Endodermal cell (in vitro differentiated cells): ENCODE measurements at regions not wholly inside any gene's neighbourhood (a gene's known extent, or its start where the extent isn't known, plus 50 kb on each side); places are given as distances from the start of the nearest gene placed in this dataset.

Experiments used
- DNase-seq: peaks from one replicate; pipeline ENCODE4 v3.0.0-alpha.2; 2017
- H3K27ac ChIP-seq: 2 replicates; pipeline ENCODE4 v1.5.1; 2013; ENCODE audit warnings: mild to moderate bottlenecking, low read depth, low read length, moderate library complexity
- H3K27me3 ChIP-seq: 2 replicates; pipeline ENCODE4 v1.6.1; 2013; ENCODE audit warnings: mild to moderate bottlenecking, low read length, moderate library complexity; ENCODE audit not compliant: insufficient read depth, control insufficient read depth, poor library complexity, severe bottlenecking
- H3K36me3 ChIP-seq: 2 replicates; pipeline ENCODE4 v1.7.0; 2013; ENCODE audit warnings: mild to moderate bottlenecking, low read length, moderate library complexity; ENCODE audit not compliant: control insufficient read depth, insufficient read depth
- H3K4me1 ChIP-seq: one replicate; pipeline ENCODE4 v1.7.0; 2013; ENCODE audit warnings: low read length; ENCODE audit not compliant: control insufficient read depth, insufficient read depth
- H3K4me3 ChIP-seq: 2 replicates; pipeline ENCODE4 v1.5.1; 2013; ENCODE audit warnings: mild to moderate bottlenecking, low read length, moderate library complexity
- H3K9ac ChIP-seq: 2 replicates; pipeline ENCODE4 v1.6.1; 2013; ENCODE audit warnings: mild to moderate bottlenecking, low read length, moderate library complexity; ENCODE audit not compliant: poor library complexity, severe bottlenecking; ENCODE audit errors: extremely low read depth
- H3K9me3 ChIP-seq: 2 replicates; pipeline ENCODE4 v1.6.1; 2013; ENCODE audit warnings: mild to moderate bottlenecking, low read length, moderate library complexity; ENCODE audit not compliant: control insufficient read depth
- H3K27ac Mint-ChIP-seq: 2 replicates; pipeline ENCODE4 v1.8.0; 2020; ENCODE audit warnings: mixed read lengths
- H3K27me3 Mint-ChIP-seq: 2 replicates; pipeline ENCODE4 v1.8.0; 2021; ENCODE audit warnings: mild to moderate bottlenecking, mixed read lengths; ENCODE audit not compliant: insufficient read depth
- H3K36me3 Mint-ChIP-seq: 2 replicates; pipeline ENCODE4 v1.8.0; 2020; ENCODE audit warnings: low read depth, mixed read lengths
- H3K4me1 Mint-ChIP-seq: 2 replicates; pipeline ENCODE4 v1.8.0; 2020; ENCODE audit warnings: mixed read lengths
- H3K4me3 Mint-ChIP-seq: 2 replicates; pipeline ENCODE4 v1.8.0; 2020; ENCODE audit warnings: mild to moderate bottlenecking, moderate library complexity, mixed read lengths
- H3K9me3 Mint-ChIP-seq: 2 replicates; pipeline ENCODE4 v1.8.0; 2020; ENCODE audit warnings: mild to moderate bottlenecking, mixed read lengths
- CTCF ChIP-seq: fragments of 200-600 bp; sonication (generic); conservative IDR thresholded peaks from 2 replicates; pipeline ENCODE4 v1.5.0; 2021; ENCODE audit warnings: antibody characterized with exemption, mild to moderate bottlenecking
- WGBS, 2 experiments: methylation state at CpG; one replicate each; pipeline versions ENCODE4 v1.1.5 to v1.1.7; 2013; ENCODE audit warnings: missing lambda C conversion rate in 2 of 2, mixed read lengths in 1 of 2; ENCODE audit not compliant: insufficient coverage in 1 of 2, insufficient read length in 1 of 2; 5-methylcytosine and 5-hydroxymethylcytosine counted together

- H3K4me3 Mint-ChIP-seq: no peak overlapping the region
- no peak overlapping the region for H3K27ac Mint-ChIP-seq
- H3K27me3 Mint-ChIP-seq: no peaks in the 10 kb centered on the region
- Histone ChIP-seq H3K27ac (no peak overlapping the region), H3K9ac (no peak overlapping the region), H3K9me3 (no peaks in the 10 kb centered on the region), H3K4me3 (no peak overlapping the region), H3K27me3 (no peaks in the 10 kb centered on the region), H3K4me1 (no peaks in the 10 kb centered on the region), H3K36me3 (no peaks in the 10 kb centered on the region)
- H3K9me3 Mint-ChIP-seq: peaks cover 3% of the 10 kb centered on the region
- no peaks in the 10 kb centered on the region for H3K4me1 Mint-ChIP-seq
- H3K36me3 Mint-ChIP-seq: peaks cover 9% of the 10 kb centered on the region
- 95 to 98% methylated on average over 16 to 26 of the region's 26 CpGs for WGBS, 2 experiments
- no peak for TF ChIP-seq CTCF
- DNase-seq: no peak
Observed at GRCh38 chr22:48651036-48651890, 1176.4 kb downstream of the BRD1 start.

GRCh38 chr22:48650323-48651035 lies 1177.2 kb downstream of the BRD1 start:
- H3K4me1 Mint-ChIP-seq: no peaks in the 10 kb centered on the region
- 90 to 96% methylated on average over 14 to 17 of the region's 17 CpGs for WGBS, 2 experiments

GRCh38 chr22:48649466-48649865 lies 1178.2 kb downstream of the BRD1 start:
- no peaks in the 10 kb centered on the region for H3K9me3 ChIP-seq
- DNase-seq: no peak
- no peaks in the 10 kb centered on the region for H3K36me3 ChIP-seq
- H3K27ac ChIP-seq: no peak overlapping the region
- no peaks in the 10 kb centered on the region for H3K9me3 Mint-ChIP-seq
- H3K4me1 Mint-ChIP-seq: no peaks in the 10 kb centered on the region
- H3K4me1 ChIP-seq: no peaks in the 10 kb centered on the region
- H3K27me3 Mint-ChIP-seq: no peaks in the 10 kb centered on the region
- no peak for TF ChIP-seq CTCF
- H3K4me3 ChIP-seq: no peak overlapping the region
- H3K27me3 ChIP-seq: no peaks in the 10 kb centered on the region
- 86 to 96% methylated on average over 8 to 16 of the region's 16 CpGs for WGBS, 2 experiments
- no peak overlapping the region for H3K4me3 Mint-ChIP-seq
- peaks cover 5% of the 10 kb centered on the region for H3K36me3 Mint-ChIP-seq
- H3K9ac ChIP-seq: no peak overlapping the region
- H3K27ac Mint-ChIP-seq: no peak overlapping the region

More at GRCh38 chr22:48650323-48651035, 1177.2 kb downstream of the BRD1 start:
- Mint-ChIP-seq H3K27me3 (no peaks in the 10 kb centered on the region), H3K36me3 (peaks cover 8% of the 10 kb centered on the region), H3K4me3 (no peak overlapping the region), H3K27ac (no peak overlapping the region), H3K9me3 (peaks cover 3% of the 10 kb centered on the region)
- Histone ChIP-seq H3K9ac (no peak overlapping the region), H3K36me3 (no peaks in the 10 kb centered on the region), H3K4me1 (no peaks in the 10 kb centered on the region), H3K27me3 (no peaks in the 10 kb centered on the region), H3K4me3 (no peak overlapping the region), H3K27ac (no peak overlapping the region), H3K9me3 (no peaks in the 10 kb centered on the region)
- no peak for DNase-seq
- no peak for TF ChIP-seq CTCF
